Effector memory CD8-positive, alpha-beta T cell (primary cell): ENCODE measurements at regions not wholly inside any gene's neighbourhood (a gene's known extent, or its start where the extent isn't known, plus 50 kb on each side); places are given as distances from the start of the nearest gene placed in this dataset.
"Not testable (repeated sequence)": the region's sequence is repeated elsewhere in the genome, so short reads cannot be mapped to it uniquely, and the experiment has no call there.

Experiments
- ATAC-seq: fragments of 150-1000 bp; cut with Tn5 transposase; replicated peaks from 2 replicates; pipeline ENCODE4 v1.10.0; 2021; ENCODE audit warnings: mild to moderate bottlenecking, moderate library complexity
- DNase-seq, 3 experiments: peaks; one replicate each; pipeline ENCODE4 v3.0.0; 2021
- H3K27ac Mint-ChIP-seq, 2 donors: one replicate each; pipeline ENCODE4 v1.8.0; 2022; ENCODE audit warnings: mild to moderate bottlenecking in 2 of 2, mixed read lengths in 2 of 2, moderate library complexity in 2 of 2
- H3K27me3 Mint-ChIP-seq, 2 donors: one replicate each; pipeline ENCODE4 v1.8.0; 2022; ENCODE audit warnings: mixed read lengths in 2 of 2
- H3K36me3 Mint-ChIP-seq: one replicate; pipeline ENCODE4 v1.8.0; 2022; ENCODE audit warnings: mild to moderate bottlenecking, moderate library complexity, mixed read lengths; ENCODE audit not compliant: insufficient read depth
- H3K4me1 Mint-ChIP-seq, 2 donors: one replicate each; pipeline ENCODE4 v1.8.0; 2022; ENCODE audit warnings: low read depth in 2 of 2, mixed read lengths in 2 of 2
- H3K4me3 Mint-ChIP-seq, 2 donors: one replicate each; pipeline ENCODE4 v1.8.0; 2022; ENCODE audit warnings: mild to moderate bottlenecking in 2 of 2, mixed read lengths in 2 of 2, moderate library complexity in 2 of 2
- H3K9me3 Mint-ChIP-seq, 2 donors: one replicate each; pipeline ENCODE4 v1.8.0; 2022; ENCODE audit warnings: mixed read lengths in 2 of 2

DNA sequence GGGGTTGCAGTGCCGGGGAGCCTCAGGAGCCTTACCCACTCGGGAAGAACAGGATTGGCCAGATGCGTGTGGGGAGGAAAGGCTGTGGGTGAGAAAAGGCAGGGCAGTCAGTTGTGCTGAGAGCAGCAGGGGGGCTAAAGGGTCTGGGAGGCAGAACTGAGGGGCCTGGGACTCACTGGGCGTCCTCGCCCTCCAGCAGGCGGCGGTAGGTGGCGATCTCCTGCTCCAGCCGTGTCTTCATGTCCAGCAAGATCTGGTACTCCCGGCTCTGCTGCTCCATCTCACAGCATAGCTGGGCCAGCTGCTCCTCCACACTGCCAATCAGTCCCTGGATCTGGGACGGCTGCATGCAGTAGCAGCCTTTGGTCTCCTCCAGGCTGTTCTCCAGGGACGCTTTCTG lies 140.2 kb downstream of the CCDC144A start:
- H3K9me3 Mint-ChIP-seq: peaks cover 1 to 11% of the 10 kb centered on the region in 2 donors
- ATAC-seq, H3K36me3 Mint-ChIP-seq, H3K4me1 Mint-ChIP-seq, H3K27ac Mint-ChIP-seq, DNase-seq, H3K4me3 Mint-ChIP-seq: not testable (repeated sequence)
- H3K27me3 Mint-ChIP-seq: peaks cover 9 to 13% of the 10 kb centered on the region in 2 donors
